ENCODE measurements at regions not wholly inside any gene's neighbourhood (a gene's known extent, or its start where the extent isn't known, plus 50 kb on each side); places are given as distances from the start of the nearest gene placed in this dataset.
A peak's percentile ranks its signal among the peaks of the same experiment; 100 is the strongest.
"Not testable (repeated sequence)": the region's sequence is repeated elsewhere in the genome, so short reads cannot be mapped to it uniquely, and the experiment has no call there.

- H3K36me3 Mint-ChIP-seq; H3K9me3 Mint-ChIP-seq; H3K27ac Mint-ChIP-seq; H3K4me3 Mint-ChIP-seq; DNase-seq (ENCODE audit: low spot score in 2 of 2); H3K4me1 Mint-ChIP-seq; ATAC-seq: not testable (repeated sequence)
Observed at GRCh38 chr15:101963687-101964086, 151.7 kb downstream of the OR4F15 start.

DNA sequence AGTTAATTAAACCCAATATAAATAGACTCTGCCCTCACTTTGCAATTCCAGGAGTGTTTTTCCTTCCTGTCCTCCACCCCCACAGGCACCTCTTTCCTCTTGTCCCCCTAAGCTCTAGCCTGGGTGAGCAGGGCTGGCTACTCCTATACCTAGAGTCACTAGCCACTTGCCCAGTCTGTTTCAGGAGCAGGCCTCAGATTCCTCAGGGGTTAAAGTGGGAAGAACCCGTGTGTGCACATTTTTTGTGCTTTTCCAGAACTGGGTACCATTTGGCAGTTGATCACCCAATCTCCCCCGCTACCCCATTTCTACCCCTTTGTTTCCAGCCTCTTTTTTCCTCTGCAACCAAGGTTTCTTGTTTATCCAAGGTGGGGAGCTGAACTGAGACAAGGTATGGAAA, 153.4 kb downstream of the OR4F15 start:
- H3K36me3 Mint-ChIP-seq; DNase-seq (ENCODE audit: low spot score in 2 of 2); ATAC-seq; H3K9me3 Mint-ChIP-seq; H3K4me1 Mint-ChIP-seq; H3K4me3 Mint-ChIP-seq: not testable (repeated sequence)
- H3K27ac Mint-ChIP-seq: peak overlapping the region; percentile 65

DNA sequence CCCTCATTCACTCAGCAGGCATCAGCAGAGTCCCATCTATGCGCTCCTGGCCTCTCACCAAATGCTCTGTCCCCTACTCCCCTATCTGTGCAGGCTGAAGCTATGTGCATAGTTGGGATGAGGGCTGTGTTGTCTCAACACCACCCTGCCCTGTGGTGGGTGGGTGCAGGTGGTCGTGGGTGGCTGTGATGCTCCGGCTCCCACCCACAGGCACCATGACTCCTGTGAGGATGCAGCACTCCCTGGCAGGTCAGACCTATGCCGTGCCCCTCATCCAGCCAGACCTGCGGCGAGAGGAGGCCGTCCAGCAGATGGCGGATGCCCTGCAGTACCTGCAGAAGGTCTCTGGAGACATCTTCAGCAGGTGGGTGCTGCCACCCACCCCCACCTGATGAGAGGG, 153.9 kb downstream of the OR4F15 start:
- ATAC-seq; DNase-seq (ENCODE audit: low spot score in 2 of 2); H3K9me3 Mint-ChIP-seq; H3K36me3 Mint-ChIP-seq; H3K4me3 Mint-ChIP-seq; H3K4me1 Mint-ChIP-seq: not testable (repeated sequence)
- H3K27ac Mint-ChIP-seq: peak overlapping the region; percentile 65

GRCh38 chr15:101967364-101967763, 155.4 kb downstream of the OR4F15 start:
- H3K9me3 Mint-ChIP-seq; H3K4me3 Mint-ChIP-seq; H3K36me3 Mint-ChIP-seq; ATAC-seq; H3K27ac Mint-ChIP-seq; H3K4me1 Mint-ChIP-seq; DNase-seq (ENCODE audit: low spot score in 2 of 2): not testable (repeated sequence)

DNA sequence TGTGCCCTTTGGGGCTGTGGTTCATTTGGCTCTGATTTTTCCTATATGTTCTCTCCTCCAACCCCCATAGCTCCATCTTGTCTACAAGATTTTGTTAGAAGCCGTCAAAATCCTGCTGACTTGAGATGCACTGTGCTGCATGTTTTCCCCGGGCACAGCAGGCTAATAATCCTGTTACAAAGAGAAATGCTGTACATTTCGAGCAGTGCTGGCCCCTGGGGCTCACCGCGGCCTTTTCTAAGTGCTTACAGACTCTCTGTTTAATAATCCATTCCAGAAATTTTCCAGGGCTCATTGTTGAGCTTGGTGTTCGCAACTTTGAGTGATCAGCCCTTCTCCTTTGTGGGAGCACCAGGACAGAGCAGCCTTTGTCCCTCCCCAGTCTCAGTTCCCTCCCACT, 158.6 kb downstream of the OR4F15 start:
- not testable (repeated sequence) for H3K9me3 Mint-ChIP-seq; H3K36me3 Mint-ChIP-seq; ATAC-seq; H3K4me1 Mint-ChIP-seq; DNase-seq (ENCODE audit: low spot score in 2 of 2); H3K27ac Mint-ChIP-seq; H3K4me3 Mint-ChIP-seq

- not testable (repeated sequence) for H3K27ac Mint-ChIP-seq; DNase-seq (ENCODE audit: low spot score in 2 of 2); H3K4me3 Mint-ChIP-seq; ATAC-seq; H3K36me3 Mint-ChIP-seq; H3K9me3 Mint-ChIP-seq; H3K4me1 Mint-ChIP-seq
Observed at GRCh38 chr15:101977281-101977680, 165.3 kb downstream of the OR4F15 start.

DNA sequence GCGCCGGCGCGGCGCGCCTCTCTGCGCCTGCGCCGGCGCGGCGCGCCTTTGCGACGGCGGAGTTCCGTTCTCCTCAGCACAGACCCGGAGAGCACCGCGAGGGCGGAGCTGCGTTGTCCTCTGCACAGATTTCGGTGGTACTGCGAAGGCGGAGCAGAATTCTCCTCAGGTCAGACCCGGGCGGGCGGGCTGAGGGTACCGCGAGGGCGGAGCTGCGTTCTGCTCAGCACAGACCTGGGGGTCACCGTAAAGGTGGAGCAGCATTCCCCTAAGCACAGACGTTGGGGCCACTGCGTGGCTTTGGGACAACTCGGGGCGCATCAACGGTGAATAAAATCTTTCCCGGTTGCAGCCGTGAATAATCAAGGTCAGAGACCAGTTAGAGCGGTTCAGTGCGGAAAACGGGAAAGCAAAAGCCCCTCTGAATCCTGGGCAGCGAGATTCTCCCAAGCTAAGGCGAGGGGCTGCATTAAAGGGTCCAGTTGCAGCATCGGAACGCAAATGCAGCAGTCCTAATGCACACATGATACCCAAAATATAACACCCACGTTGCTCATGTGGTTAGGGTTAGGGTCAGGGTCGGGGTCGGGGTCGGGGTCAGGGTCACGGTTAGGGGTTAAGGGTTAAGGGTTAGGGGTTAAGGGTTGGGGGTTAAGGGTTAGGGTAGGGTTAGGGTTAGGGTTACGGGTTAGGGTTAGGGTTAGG, 168.4 kb downstream of the OR4F15 start:
- not testable (repeated sequence) for H3K4me1 Mint-ChIP-seq, H3K36me3 Mint-ChIP-seq, H3K27ac Mint-ChIP-seq, H3K9me3 Mint-ChIP-seq, H3K4me3 Mint-ChIP-seq
- DNase-seq (ENCODE audit: low spot score in 2 of 2) (peak; percentile 16 to 64), ATAC-seq (peak; percentile 40)

Measured in stimulated activated effector memory CD8-positive, alpha-beta T cell treated with anti-CD3 and anti-CD28 coated beads, Interleukin-12 subunit alpha, Interleukin-12 subunit beta, amount 100 ng/mL, for 72 hours (primary cell).